ENCODE measurements at regions not wholly inside any gene's neighbourhood (a gene's known extent, or its start where the extent isn't known, plus 50 kb on each side); places are given as distances from the start of the nearest gene placed in this dataset.

DNA sequence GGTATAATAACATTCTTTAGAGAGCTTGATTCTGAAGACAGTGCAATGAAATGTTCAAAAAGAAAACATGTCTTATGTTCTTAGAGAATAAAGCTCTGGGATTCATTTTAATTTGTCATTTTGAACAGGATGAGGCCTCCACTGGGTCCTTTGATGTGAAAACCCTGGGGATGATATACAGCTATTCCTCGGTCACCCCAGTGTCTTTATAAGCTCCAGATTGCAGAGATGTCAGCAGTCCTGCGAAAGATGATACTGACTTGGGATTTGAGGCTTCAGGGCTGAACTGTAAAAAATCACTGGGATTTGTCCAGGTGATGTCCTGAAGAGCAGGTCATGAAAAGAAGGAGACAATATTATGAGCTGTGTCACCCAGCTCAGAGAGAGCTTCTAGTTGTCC, 529.7 kb upstream of the ZNF608 start:
- no peak overlapping the region for H2AFZ ChIP-seq (ENCODE audit: control insufficient read depth, low read depth, low read length)
- ChIA-PET SMC1A (ENCODE audit: uncharacterized antibody, unreplicated experiment) (interaction anchor here (1.0 to 2.1 kb wide), 5 partner anchors 10 to 44 kb away, joined by 3 to 6 read pairs (median 4); no protein-coding TSS in a partner anchor), POLR2A (no interaction called here), RAD21 (ENCODE audit: unreplicated experiment) (no interaction called here), CTCF (interaction anchor here (1.2 kb wide), 1 partner anchor 12 kb away, joined by 3 read pairs; no protein-coding TSS in a partner anchor)
- no TSS peak for BruUV-seq (replicated peaks)
- no peak overlapping the region for H3K27ac ChIP-seq (ENCODE audit: control insufficient read depth, insufficient read depth)
- H3K9me3 ChIP-seq (replicated peaks; ENCODE audit: control insufficient read depth, insufficient read depth, low read length): no peaks in the 10 kb centered on the region
- no peaks in the 10 kb centered on the region for H3K36me3 ChIP-seq (ENCODE audit: control insufficient read depth in 2 of 2, insufficient read depth in 2 of 2, low read length in 1 of 2)
- H3K4me3 ChIP-seq: no peak overlapping the region
- DNase-seq (ENCODE audit: low read depth, low spot score): no peak
- no peak overlapping the region for H3K9ac ChIP-seq (ENCODE audit: control insufficient read depth, insufficient read depth, low read length)
- H3K4me2 ChIP-seq (ENCODE audit: control insufficient read depth, insufficient read depth): no peak overlapping the region
- in situ Hi-C loops (cut with MboI) (no loop called here), intact Hi-C loops (cut with micrococcal nuclease; ENCODE audit: unreplicated experiment) (no loop called here)
- H4K20me1 ChIP-seq (ENCODE audit: control insufficient read depth, insufficient read depth): no peaks in the 10 kb centered on the region
- WGBS (ENCODE audit: insufficient coverage, insufficient replicate concordance, low lambda C conversion rate, missing lambda C conversion rate): 47% methylated on average over 2 of the region's 2 CpGs
- no peak for FAIRE-seq
- ATAC-seq: no peak
- H3K27me3 ChIP-seq (replicated peaks in 1 of 2; ENCODE audit: control insufficient read depth in 2 of 2, insufficient read depth in 2 of 2, low read length in 1 of 2): no peaks in the 10 kb centered on the region
- TF ChIP-seq IKZF1 (conservative IDR thresholded peaks at IDR 0.05) (no peak), EP300 (IDR thresholded peaks at IDR 0.05; ENCODE audit: borderline replicate concordance in 1 of 2, control insufficient read depth in 1 of 2, low read depth in 2 of 2, low read length in 2 of 2) (no peak), KAT2A (conservative IDR thresholded peaks at IDR 0.05; ENCODE audit: control insufficient read depth, low read depth, low read length) (no peak), POU2F2 (IDR thresholded peaks at IDR 0.05; ENCODE audit: borderline replicate concordance, low read depth, low read length) (no peak), MYC (IDR thresholded peaks at IDR 0.05; ENCODE audit: insufficient read depth, insufficient read length, insufficient replicate concordance, low read length, severe bottlenecking) (no peak), CBX3 (IDR thresholded peaks at IDR 0.05; ENCODE audit: borderline replicate concordance, low read depth) (no peak)
- TF ChIP-seq, protein P1, sequence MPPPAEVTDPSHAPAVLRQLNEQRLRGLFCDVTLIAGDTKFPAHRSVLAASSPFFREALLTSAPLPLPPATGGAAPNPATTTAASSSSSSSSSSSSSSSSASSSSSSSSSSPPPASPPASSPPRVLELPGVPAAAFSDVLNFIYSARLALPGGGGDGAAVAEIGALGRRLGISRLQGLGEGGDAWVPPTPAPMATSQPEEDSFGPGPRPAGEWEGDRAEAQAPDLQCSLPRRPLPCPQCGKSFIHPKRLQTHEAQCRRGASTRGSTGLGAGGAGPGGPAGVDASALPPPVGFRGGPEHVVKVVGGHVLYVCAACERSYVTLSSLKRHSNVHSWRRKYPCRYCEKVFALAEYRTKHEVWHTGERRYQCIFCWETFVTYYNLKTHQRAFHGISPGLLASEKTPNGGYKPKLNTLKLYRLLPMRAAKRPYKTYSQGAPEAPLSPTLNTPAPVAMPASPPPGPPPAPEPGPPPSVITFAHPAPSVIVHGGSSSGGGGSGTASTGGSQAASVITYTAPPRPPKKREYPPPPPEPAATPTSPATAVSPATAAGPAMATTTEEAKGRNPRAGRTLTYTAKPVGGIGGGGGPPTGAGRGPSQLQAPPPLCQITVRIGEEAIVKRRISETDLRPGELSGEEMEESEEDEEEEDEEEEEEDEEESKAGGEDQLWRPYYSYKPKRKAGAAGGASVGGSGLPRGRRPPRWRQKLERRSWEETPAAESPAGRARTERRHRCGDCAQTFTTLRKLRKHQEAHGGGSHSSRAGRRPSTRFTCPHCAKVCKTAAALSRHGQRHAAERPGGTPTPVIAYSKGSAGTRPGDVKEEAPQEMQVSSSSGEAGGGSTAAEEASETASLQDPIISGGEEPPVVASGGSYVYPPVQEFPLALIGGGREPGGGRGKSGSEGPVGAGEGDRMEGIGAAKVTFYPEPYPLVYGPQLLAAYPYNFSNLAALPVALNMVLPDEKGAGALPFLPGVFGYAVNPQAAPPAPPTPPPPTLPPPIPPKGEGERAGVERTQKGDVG (CRISPR knock-in tag; IDR thresholded peaks at IDR 0.05): no peak
- no peaks in the 10 kb centered on the region for H3K79me2 ChIP-seq (ENCODE audit: control insufficient read depth, insufficient read depth, low read length)
- no peaks in the 10 kb centered on the region for H3K4me1 ChIP-seq (ENCODE audit: control insufficient read depth, insufficient read depth, low read length)

All from GM12878 (cell line).